HG03469 (cell line): ENCODE measurements at regions not wholly inside any gene's neighbourhood (a gene's known extent, or its start where the extent isn't known, plus 50 kb on each side); places are given as distances from the start of the nearest gene placed in this dataset.

Source experiments
- ATAC-seq: cut with Tn5 transposase; IDR thresholded peaks from one replicate; pipeline ENCODE4 v1.9.1; 2021; ENCODE audit warnings: mild to moderate bottlenecking, moderate library complexity, moderate number of reproducible peaks; ENCODE audit not compliant: unreplicated experiment

DNA sequence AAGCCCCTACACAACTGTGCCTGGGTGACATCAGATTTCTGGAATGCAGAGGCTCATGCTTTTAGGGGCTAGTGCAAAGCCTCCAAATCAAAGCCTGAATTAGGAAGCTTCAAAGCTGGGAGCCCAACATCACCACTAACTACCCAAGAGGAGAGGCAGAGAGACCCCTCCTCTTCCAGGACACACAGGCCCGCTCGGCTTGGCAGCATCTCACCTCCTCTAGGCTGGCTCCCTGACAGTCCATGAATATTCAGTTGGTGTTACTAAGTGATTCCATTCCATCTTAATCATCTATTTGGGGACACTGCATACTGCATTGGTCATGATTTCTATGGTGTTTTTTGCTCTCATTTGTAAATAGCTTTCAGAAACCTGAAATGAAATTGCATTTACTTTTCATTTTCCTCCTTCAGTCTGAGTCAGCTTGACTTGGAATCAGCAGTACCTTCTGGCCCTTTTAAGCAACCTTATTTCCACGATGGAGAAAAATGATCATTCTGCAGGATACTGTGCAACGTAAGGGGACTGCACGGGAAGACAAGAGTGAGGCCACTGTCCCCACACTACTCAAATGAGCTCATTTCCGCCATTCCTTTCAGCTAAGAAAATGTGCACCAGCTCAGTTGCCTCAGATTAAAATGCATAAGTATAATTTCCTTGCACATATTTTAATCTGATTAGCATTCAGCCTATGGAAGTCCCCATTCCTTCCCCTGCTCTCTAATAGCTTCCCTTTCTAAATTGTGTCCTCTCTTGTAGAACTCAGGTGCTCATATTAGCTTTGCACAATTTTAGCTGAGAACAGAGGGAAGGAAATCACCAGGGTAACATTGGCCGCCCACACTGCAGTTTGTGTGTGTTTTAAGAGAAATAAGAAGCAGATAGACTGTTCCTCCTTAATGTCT lies 219.9 kb downstream of the RFC3 start:
- ATAC-seq: peak; percentile 23

DNA sequence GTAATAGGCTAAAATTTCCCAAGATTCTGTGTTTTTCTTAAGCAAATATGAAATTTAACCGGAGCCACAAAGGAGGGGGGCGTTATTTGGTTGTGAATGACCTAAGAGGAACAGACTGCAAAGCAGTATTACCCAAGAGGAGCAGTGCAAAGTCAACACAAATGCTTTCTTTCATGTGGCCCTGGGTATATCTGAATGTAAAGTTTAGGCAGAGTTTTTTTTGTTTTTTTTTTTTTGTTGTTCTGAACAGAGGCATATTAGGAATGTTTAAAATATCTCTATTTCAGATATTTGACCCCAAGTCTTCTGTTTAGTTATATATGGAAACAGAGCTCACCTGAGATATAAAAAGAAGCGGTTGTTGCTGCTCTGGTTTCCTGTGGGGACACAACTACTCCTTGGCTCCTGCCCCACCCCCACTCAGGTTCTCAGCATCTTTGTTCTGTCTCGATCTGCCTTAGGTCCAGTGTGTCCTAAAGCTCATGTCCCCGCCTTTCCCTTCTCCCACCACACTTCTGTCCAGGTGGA lies 220.7 kb downstream of the RFC3 start:
- peak; percentile 34 for ATAC-seq

DNA sequence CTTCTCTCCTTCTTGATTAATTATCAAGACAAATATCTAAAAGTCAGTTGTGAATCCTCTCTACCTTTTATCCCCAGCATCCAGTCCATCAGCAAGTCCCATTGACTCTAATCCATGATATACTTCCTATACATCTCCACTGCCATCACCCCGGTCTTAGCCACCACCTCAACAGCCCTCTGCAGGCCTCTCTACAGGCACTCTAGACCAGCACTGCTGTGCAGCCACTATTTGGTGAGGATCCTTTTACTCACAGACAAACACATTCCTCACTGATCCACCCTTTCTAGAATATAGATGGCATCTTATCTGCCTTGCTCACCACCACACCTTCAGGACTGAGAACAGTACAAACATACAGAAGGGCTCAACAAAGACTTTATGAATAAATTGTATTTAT lies 221.7 kb downstream of the RFC3 start:
- ATAC-seq: no peak

DNA sequence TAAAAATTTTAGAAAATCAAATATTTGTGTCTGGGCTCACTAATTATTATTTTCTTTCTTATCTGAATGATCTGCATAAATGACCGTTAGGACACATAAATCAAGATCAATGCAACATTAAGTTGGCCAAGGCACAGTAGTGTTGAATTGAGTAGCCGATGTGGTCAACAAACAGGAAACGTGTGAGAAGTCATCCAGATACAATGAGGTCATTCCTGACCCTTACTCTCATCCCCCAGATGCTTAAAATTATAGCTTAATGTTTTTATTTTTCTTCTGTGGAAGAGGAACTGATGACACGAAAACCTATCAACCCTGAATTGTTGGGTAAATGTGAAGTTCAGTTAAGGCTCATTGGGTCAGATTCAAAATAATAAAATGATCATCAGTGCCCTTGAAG lies 222.9 kb downstream of the RFC3 start:
- no peak for ATAC-seq

DNA sequence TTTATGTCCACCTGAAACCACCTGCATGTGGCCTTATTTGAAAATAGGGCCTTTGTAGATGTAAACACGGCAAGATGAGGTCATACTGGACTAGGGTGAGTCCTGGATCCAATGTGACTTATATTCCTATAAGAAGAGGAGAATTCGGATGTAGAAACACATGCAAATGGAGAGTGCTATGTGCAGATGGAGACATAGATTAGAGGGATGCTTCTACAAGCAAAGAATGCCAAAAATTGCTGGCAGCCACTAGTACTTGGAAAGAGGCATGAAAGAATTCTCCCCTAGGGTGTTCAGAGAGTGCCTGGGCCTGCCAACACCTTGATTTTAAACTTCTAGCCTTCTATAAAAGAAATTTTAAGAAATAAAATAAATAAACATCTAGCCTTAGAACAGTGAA lies 226.1 kb downstream of the RFC3 start:
- ATAC-seq: no peak

DNA sequence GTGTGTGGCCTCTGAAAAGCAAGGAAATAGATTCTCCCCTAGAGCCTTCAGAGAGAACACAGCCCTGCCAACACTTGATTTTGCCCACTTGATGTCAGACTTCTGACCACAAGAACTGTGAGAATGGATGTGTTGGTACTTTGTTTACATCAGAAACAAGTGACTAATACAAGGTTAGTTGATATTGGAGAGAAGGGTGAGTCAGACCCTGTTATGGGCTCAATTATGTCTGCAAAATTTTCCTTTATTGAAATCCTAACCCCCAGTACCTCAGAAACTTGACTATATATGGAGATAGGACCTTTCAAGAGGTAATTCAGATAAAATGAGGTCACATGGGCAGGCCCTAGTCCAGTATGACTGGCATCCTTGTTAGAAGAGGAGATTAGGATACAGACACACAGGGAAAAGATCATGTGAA lies 226.7 kb downstream of the RFC3 start:
- no peak for ATAC-seq

DNA sequence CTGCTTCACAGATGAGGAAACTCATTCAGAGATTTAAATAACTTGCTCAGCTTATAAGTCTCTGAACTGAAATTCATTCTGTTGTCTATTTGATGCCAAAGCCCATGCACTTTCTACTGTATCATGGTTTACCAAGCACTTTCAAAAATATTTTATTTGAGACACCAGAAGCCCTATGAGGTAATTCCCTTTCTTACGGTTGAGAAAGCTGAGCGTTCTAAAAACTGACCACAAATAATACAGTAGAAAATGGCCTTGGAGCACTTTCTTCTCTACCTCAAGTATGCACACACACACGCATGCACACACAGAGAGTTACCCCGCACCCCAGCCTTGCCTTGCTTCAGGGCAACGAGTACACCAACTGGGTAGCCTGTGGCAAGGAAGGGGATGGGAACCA lies 228.5 kb downstream of the RFC3 start:
- no peak for ATAC-seq

DNA sequence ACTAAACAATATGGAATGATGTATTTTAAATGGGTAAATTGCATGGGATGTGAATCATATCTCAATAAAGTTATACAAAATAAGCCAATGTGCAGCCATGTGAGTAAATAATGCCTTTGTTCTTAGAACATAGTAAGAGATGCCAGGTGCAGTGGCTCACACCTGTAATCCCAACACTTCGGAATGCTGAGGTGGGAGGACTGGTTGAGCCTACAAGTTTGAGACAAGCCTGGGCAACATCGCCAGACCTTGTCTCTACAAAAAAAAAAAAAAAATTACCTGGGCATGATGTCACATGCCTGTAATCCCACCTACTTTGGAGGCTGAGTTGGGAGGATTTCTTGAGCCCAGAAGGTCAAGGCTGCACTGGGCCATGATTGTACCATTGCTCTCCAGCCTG lies 230.7 kb downstream of the RFC3 start:
- ATAC-seq: no peak

DNA sequence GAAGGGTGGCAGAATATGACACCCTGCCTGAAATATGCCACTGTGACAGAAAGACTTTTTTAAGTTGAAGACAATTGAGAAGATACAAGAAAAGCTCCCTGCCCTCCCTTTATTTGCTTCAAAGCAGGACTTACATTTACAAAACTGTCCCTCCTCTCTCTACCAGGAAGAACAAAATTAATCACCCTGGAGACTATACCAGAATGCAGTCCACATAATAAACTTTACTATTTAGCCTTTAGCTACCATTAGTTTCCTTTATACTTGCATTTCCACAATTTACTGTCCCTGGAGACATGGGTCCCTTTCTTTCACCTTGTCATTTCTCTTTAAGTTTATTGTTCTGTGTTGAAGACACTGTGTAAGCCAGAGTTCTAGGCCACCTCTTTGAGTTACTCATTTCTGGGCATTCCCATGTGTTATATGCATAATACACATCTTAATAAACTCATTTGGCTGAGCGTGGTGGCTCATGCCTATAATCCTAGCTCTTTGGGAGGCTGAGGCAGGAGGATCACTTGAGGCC lies 238.8 kb downstream of the RFC3 start:
- ATAC-seq: no peak

DNA sequence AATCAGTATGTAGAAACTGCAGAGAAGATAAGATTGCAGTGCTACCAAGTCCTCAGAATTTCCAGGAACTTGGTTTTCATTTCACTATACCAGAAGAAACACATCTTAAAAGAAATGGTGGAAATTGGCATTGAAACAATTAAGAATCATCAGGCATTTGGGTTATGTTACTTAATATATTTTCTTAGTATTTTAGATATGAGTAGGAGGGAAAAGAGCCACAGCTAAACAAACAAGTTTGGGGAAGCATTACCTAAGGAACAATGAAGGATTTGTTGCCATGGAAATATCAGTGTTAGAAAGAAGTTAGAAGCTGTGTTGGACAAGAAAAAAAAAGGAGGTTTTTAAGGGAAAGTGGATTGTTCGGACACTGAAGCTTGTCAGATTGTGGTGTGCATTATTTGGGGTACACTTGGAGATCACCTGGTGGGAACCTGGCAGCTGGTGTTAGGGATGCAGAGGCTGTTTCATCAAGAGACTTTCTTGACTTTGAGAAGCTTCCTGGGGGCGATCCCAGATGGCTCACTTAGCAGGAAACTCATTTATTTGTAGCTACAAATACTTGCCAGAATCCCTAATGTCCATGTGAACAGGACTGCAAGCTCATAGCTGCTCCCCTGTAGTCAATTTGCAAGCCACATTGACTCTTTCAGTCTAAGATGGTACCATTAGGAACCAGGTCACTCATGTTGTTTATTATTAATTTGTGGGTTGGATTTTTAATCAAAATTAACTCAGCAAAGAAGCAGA lies 246.7 kb downstream of the RFC3 start:
- no peak for ATAC-seq

DNA sequence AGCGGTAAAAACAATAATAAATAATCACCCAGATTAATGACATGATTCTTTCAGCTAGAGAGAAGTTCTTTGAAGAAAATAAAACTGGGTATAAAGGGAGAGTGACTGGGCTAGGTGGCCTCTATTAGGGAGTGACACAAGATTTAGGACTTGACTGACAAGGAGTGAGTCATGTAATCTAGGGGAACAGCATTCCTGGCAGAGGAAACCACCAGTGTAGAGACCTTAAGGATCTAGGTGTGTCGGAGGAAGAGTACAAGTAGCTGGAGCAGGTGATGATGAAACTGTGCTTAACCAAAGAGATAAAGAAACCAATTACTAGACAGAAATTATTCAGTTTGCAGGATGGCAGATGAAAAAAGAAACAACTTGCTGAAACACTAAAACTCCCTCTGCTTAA lies 248.0 kb downstream of the RFC3 start:
- no peak for ATAC-seq

DNA sequence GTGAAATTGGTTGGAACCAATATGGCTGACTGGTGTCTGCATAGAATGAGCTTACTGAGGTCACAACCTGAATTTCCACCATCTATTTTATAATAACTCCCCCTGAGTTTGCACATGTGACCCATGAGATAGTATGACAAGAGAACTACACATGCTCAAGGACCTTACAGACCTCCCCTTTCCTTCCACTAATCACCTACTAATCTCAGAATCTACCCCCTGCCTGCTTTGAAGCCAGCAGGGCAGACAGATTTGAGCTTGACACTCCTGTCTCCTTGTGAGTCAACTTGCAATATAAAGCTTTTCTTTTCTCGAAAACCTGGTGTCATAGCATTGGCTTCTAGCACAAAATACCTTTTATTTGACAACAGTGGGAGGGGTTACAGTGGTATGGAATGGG lies 248.4 kb downstream of the RFC3 start:
- no peak for ATAC-seq

DNA sequence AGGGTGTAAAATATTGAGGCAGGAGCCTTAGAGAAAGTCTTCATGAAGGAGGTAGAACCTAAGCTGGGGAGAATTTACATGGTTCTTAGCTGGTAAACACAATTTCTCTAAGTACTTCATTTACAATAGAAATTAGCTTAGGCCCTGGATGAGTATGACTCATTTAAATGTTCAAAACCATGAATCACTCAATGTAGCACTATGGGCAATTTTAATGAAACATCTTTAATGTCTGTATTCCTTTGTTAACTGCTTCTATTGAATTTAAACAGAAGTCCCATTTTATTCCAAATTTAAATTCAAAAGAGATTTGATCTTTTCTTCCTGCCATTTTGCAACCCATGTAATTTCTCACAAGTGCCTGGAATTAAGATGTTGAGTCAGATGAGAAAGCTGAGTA lies 252.1 kb downstream of the RFC3 start:
- no peak for ATAC-seq

DNA sequence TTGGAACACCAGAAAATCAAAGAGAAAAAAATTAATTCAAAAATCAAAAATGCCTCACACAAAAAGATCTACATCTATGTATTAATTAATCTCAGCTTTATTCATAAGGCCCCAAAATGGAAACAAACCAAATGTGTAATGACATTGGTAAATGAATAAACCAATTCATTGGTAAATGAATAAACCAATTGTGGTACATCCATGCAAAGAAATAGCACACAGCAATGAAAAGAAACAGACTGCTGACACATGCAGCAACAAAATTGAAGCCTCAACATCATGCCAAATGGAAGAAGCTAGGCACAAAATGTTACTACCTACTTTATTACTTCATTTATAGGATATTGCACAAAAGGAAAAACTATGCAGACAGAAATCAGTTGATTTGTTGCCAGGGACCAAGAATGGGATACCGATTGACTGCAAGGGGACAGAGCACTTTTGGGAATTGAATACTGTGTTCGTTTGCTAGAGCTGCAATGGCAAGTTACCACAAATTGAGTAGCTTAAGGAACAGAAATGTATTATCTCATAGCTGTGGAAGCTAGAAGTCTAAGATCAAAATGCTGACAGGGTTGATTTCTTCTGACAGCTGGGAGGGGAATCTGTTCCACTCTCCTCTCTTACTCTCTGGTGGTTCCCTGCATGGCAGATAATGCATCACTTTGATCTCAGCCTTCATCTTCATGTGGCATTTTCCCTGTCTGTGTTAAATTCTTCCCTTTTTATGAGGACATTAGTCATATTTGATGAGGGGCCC lies 252.8 kb downstream of the RFC3 start:
- no peak for ATAC-seq

DNA sequence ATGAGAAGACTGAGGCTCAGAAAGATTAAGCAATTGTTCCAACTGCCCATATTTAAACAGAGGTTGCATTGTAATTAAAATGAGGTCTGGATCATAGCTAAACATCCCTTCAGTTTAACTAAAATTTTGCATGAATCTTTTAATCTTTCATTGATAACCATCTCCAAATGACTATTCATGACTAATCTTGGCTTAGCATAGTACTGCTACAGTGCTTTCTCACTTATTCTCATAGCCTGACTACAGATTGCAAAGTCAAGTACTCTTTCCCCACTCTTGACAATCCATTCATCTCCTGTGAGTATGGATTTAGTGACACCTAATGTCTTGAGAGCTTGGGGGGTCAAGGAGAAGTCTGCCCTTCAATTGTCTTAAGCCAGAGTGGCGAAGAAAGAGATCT lies 258.4 kb downstream of the RFC3 start:
- no peak for ATAC-seq

DNA sequence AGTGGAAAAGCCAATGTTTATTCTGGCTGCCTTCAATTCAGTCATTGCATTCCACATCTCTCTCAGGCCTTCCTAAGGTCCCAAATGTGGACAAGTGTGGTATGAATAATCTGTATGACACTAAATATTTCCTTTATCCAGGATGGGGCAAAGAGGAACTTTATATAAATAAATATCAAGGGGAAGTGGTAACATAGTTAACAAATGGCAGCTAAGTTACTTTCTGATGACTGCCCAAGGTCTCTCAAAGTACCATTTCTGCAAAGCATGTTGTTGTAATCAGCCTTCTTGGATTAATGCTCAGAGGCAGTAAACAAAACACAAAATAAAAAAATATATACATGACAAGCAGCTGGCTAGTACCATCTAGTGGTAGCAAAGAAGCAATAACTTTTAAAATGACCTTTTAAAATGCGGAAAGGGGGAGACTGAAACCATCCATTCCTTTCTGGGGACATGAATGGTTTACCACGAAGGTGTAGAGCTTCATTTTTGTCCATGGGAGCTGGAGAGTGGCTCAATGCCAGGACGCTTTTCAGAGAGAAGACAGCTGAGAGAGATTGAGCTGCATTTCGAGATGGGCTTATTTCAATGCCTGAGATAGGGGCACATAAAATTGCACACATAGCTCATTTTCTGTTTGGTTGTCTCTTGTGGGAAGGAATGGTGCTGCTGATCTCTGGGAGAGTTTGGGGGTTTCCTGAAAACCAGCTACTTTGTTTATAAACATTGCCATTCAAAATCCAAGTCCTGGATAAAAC lies 259.2 kb downstream of the RFC3 start:
- ATAC-seq: no peak

DNA sequence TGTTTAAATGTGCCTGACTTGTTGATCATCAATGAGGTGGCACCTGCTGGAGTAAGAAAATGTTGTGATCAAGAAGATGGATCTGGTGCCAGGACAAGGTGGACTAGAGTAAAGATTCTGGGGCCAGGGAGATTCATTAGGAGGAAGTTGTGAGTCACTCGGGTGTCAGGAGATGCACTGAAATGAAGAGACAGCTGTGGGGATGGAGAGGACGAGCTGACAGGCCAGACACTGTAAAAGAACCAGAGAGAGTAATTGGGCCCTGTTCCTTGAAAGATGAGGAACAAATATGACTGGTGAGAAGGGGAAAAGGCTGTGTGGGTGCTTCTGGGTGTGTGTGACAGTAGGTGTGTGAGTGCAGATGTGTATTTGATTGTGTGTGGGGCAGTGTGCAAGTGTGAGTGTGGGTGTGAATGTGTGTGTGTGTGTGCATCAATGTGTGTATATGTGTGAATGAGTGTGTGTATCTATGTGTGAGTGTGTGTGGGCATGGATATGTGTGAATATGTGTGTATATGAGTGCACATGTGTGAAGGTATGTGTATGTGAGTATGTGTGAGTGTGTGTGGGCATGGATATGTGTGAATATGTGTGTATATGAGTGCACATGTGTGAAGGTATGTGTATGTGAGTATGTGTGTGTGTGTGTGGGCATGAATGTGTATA lies 260.5 kb downstream of the RFC3 start:
- ATAC-seq: no peak

DNA sequence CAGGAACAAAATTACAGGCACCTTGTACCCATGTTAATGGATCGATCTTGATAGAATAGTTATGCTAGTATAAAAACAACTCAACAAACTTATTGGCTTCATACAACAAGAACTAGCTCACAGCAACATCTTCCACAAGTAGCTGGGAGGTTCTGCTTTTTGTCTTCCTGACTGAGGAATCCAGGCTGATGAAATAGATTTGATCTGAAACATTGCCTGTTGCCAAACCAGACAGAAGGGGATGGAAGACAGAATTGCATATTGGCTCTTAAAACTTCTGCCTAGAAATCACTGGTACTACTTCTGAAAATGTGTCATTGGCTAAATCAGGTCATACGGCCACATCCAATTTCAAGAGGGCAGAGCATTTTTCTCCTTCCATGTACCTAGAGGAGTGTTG lies 267.3 kb downstream of the RFC3 start:
- ATAC-seq: no peak

DNA sequence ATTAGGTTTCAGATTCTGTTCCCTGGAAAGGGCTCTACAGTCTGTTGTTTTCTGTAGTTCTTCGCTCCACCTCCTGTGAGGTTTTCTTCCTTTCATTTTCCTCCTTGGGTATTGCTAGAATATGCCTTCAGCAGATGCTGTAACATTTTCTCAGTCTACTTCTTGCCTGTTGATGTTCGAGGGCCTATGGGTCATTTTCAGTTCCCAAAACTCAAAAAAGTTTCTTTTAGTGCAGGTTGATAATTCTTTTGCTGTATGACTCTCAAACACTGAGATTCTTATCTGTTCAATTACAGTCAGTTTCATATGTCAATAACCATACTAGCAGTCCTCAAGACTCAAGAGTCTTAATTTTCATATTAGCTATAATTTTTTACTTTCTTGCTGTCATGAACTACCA lies 268.3 kb downstream of the RFC3 start:
- ATAC-seq: peak; percentile 68

DNA sequence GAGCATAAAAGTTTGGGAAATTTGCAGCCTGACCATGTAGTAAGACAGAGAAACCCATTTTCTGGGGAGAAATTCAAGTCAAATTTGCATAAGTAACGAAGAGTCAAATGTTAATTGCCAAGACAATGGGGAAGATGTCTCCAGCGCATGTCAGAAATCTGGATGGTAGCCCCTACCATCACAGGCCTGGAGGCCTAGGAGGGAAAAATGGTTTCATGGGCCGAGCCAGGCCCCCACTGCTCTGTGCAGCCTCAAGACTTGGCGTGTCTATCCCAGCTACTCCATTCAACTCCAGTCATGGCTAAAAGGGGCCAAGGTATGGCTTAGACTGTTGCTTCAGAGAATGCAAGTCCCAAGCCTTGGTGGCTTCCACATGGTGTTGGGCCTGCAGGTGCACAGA lies 269.8 kb downstream of the RFC3 start:
- no peak for ATAC-seq
